ENCODE measurements at regions not wholly inside any gene's neighbourhood (a gene's known extent, or its start where the extent isn't known, plus 50 kb on each side); places are given as distances from the start of the nearest gene placed in this dataset.

DNA sequence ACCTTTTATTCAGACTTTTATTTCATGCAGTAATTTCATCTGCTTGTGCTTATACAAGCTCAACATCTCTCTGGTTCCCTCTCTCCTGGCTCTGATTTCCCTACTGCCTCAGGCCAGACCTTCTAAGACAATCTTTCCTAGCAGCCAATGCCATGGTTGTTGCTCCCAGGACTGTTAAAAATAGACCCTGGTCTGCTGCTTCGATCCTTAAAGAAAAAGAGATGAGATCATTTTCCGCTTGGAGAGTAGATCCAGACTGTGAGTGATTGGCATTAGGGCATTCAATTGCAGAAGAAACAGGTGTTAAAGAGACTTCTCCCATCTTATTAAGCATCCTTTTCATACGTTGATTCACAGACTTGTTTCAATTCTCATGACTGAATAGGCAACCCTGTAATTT is 68.4 kb upstream of the ITGB1 start:
- H3K4me3 ChIP-seq: no peak overlapping the region
- peak in 1 of 2 donors; percentile 30 for DNase-seq (ENCODE audit: low read depth in 1 of 2, low spot score in 1 of 2)
- TF ChIP-seq, protein P1, sequence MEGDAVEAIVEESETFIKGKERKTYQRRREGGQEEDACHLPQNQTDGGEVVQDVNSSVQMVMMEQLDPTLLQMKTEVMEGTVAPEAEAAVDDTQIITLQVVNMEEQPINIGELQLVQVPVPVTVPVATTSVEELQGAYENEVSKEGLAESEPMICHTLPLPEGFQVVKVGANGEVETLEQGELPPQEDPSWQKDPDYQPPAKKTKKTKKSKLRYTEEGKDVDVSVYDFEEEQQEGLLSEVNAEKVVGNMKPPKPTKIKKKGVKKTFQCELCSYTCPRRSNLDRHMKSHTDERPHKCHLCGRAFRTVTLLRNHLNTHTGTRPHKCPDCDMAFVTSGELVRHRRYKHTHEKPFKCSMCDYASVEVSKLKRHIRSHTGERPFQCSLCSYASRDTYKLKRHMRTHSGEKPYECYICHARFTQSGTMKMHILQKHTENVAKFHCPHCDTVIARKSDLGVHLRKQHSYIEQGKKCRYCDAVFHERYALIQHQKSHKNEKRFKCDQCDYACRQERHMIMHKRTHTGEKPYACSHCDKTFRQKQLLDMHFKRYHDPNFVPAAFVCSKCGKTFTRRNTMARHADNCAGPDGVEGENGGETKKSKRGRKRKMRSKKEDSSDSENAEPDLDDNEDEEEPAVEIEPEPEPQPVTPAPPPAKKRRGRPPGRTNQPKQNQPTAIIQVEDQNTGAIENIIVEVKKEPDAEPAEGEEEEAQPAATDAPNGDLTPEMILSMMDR (IDR thresholded peaks at IDR 0.05; ENCODE audit: low read depth, low read length): no peak
- no peaks in the 10 kb centered on the region for H3K9me3 ChIP-seq (ENCODE audit: low read depth)
- H3K36me3 ChIP-seq: no peaks in the 10 kb centered on the region
- H3K27me3 ChIP-seq: no peaks in the 10 kb centered on the region
- H3K4me1 ChIP-seq (ENCODE audit: low read depth): peaks cover 9% of the 10 kb centered on the region
- H3K27ac ChIP-seq: no peak overlapping the region

DNA sequence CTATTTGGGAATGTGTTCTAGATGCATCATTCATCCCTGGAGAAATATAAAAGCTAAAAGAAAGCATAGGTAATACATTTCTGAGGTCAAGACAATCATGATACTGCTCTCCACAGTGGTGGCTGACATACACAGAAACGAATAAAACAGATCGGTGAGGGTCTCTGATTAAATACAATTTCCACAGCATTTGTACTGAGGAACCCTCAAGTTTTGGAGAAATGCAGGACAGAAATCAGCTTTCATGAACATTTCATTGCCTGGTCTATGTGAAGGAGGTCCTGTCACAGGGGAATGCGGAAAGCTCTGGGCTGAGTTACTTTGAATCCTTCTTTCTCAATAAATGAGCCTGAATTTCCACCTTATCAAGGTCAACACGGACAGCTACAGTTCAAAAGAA is 67.9 kb upstream of the ITGB1 start:
- no peaks in the 10 kb centered on the region for H3K36me3 ChIP-seq
- DNase-seq (ENCODE audit: low read depth in 1 of 2, low spot score in 1 of 2): no peak
- H3K27ac ChIP-seq: no peak overlapping the region
- H3K4me1 ChIP-seq (ENCODE audit: low read depth): peaks cover 9% of the 10 kb centered on the region
- no peak overlapping the region for H3K4me3 ChIP-seq
- TF ChIP-seq, protein P1 (IDR thresholded peaks at IDR 0.05; ENCODE audit: low read depth, low read length): no peak
- no peaks in the 10 kb centered on the region for H3K9me3 ChIP-seq (ENCODE audit: low read depth)
- H3K27me3 ChIP-seq: no peaks in the 10 kb centered on the region

GRCh38 chr10:33025039-33025438 is 67.0 kb upstream of the ITGB1 start:
- DNase-seq (ENCODE audit: low read depth in 1 of 2, low spot score in 1 of 2): no peak
- Histone ChIP-seq H3K36me3 (no peaks in the 10 kb centered on the region), H3K9me3 (ENCODE audit: low read depth) (no peaks in the 10 kb centered on the region), H3K4me3 (no peak overlapping the region), H3K27me3 (no peaks in the 10 kb centered on the region), H3K27ac (no peak overlapping the region), H3K4me1 (ENCODE audit: low read depth) (peaks cover 9% of the 10 kb centered on the region)
- TF ChIP-seq, protein P1 (IDR thresholded peaks at IDR 0.05; ENCODE audit: low read depth, low read length): no peak

GRCh38 chr10:33022691-33023090 is 64.7 kb upstream of the ITGB1 start:
- Histone ChIP-seq H3K4me3 (no peak overlapping the region), H3K36me3 (no peaks in the 10 kb centered on the region), H3K9me3 (ENCODE audit: low read depth) (no peaks in the 10 kb centered on the region), H3K27me3 (no peaks in the 10 kb centered on the region), H3K4me1 (ENCODE audit: low read depth) (peaks cover 14% of the 10 kb centered on the region), H3K27ac (no peak overlapping the region)
- TF ChIP-seq, protein P1 (IDR thresholded peaks at IDR 0.05; ENCODE audit: low read depth, low read length): no peak
- no peak for DNase-seq (ENCODE audit: low read depth in 1 of 2, low spot score in 1 of 2)

GRCh38 chr10:33022090-33022489 is 64.1 kb upstream of the ITGB1 start:
- H3K4me3 ChIP-seq: no peak overlapping the region
- H3K27ac ChIP-seq: no peak overlapping the region
- TF ChIP-seq, protein P1 (IDR thresholded peaks at IDR 0.05; ENCODE audit: low read depth, low read length): no peak
- H3K9me3 ChIP-seq (ENCODE audit: low read depth): no peaks in the 10 kb centered on the region
- peaks cover 14% of the 10 kb centered on the region for H3K4me1 ChIP-seq (ENCODE audit: low read depth)
- no peak for DNase-seq (ENCODE audit: low read depth in 1 of 2, low spot score in 1 of 2)
- no peaks in the 10 kb centered on the region for H3K36me3 ChIP-seq
- H3K27me3 ChIP-seq: no peaks in the 10 kb centered on the region

DNA sequence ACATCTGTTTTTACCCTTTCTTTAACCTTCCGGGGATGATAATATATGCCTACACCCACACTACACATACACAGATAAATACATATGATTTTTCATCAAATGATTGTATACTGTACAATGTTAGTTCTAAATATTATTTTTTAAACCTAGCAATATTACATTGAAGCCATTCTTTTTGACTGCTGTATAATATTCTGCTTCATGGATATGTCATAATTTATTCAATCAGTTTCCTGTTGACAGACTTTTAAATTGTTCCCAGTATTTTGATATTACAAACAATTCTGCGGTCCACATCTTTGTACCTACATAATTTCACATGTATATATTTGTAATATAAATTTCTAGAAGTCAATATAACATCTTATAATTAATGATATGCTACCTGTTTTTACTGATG is 59.0 kb upstream of the ITGB1 start:
- Histone ChIP-seq H3K9me3 (ENCODE audit: low read depth) (no peaks in the 10 kb centered on the region), H3K27me3 (no peaks in the 10 kb centered on the region), H3K27ac (no peak overlapping the region), H3K36me3 (no peaks in the 10 kb centered on the region), H3K4me3 (no peak overlapping the region), H3K4me1 (ENCODE audit: low read depth) (peaks cover 5% of the 10 kb centered on the region)
- DNase-seq (ENCODE audit: low read depth in 1 of 2, low spot score in 1 of 2): no peak
- TF ChIP-seq, protein P1 (IDR thresholded peaks at IDR 0.05; ENCODE audit: low read depth, low read length): no peak

All from cardiac muscle cell (in vitro differentiated cells and primary cell).